NCI-H524 treated with DMSO at 0.1 percent for 48 hours (cell line): ENCODE measurements at regions not wholly inside any gene's neighbourhood (a gene's known extent, or its start where the extent isn't known, plus 50 kb on each side); places are given as distances from the start of the nearest gene placed in this dataset.

Source experiments
- DNase-seq: peaks from one replicate; lab custom pipeline; 2025; lab: John Stamatoyannopoulos, UW

DNA sequence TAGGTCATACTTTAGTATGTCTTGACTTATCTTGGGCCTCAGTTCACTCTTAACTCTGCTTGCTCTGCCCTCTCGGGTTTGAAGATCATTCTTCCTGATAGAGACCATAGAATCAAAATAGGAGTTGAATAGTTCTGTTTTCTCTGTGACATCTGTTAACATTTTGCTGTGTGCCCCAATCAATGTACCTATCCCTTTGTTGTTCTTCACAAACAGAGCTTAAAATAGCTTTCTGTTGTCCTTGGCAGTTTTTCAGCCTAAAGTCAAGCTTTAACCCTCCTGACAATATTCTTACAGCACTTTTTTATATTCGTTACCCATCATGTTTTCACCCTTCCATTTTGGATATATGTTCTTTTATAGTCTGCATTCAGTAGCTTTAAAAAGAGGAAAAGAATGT, 724.5 kb upstream of the FANCL start:
- DNase-seq: no peak

DNA sequence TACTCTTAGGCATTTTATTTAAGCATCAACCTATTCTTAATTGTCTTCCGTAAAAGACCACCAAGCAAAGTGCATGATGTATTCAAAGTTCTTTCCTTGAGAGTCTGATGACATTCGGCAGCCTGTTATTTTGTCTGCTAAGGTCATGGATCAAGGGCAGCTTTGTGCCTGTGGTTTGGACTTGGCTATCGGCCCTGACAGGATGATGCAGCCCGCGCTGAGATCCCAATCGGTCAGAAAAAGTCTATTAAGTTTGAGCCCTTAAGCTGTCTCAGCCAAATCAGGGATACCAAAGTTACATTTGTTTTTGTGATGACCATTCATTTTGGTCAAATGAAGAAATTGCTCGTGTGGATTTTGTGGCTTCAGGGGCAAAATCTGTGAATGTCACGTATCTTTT, 718.9 kb upstream of the FANCL start:
- no peak for DNase-seq

DNA sequence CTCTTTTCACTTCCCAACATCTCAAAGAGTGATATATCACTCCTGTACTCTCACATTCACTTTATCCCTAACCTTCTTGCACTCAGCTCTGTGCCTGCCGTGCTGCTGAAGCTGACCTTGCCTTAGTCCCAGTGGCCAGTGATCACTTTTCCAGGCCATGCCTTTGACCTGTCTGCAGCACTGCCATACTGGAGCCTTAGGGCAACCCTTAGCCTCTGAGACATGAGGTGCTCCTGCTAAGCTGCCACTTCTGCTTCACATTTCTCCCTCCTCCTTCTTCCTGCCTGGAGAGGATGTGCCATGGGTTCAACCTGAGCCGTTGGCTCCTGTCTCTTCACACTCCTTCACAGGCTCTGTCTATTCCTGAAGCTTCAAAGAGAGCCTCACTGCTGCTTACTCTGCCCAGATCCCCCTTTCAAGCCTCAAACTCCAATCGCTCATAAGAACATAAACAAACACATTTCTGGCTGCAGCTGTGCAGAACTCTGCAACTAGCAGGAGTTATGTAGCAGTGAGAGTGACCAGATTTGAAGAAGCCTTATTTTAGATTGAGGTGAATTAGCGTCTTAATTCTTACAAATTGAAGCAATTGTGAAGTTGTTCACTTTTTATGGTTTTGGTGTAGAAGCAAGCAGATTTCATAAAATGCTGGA, 716.2 kb upstream of the FANCL start:
- no peak for DNase-seq

DNA sequence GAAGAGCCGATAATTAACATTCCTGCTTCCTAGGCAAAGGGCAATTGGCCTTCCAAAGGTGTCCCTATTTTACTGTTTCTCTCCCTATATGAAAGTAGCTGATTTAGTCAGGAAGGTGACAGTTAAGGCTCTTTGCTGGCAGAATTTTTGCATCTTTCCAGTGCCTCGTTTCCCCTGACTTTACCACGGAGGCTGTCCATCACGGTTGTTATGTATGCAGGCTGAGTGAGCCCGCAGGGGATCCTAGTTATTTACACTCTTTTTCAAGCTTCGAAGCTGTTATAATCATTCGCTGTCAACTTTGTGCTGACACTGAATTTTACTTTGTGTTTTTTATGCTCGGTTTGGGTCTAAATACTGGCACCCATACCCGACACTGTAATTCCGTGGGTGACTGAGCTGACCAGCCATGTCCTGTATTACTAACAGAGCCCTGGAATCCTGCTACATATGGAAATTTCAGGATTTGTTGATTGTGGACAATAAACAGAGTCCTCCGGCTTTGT, 713.8 kb upstream of the FANCL start:
- DNase-seq: no peak

- no peak for DNase-seq
Measured at GRCh38 chr2:58951722-58952121, 710.6 kb upstream of the FANCL start.

- DNase-seq: no peak
Measured at GRCh38 chr2:58950795-58951462, 709.8 kb upstream of the FANCL start.

DNA sequence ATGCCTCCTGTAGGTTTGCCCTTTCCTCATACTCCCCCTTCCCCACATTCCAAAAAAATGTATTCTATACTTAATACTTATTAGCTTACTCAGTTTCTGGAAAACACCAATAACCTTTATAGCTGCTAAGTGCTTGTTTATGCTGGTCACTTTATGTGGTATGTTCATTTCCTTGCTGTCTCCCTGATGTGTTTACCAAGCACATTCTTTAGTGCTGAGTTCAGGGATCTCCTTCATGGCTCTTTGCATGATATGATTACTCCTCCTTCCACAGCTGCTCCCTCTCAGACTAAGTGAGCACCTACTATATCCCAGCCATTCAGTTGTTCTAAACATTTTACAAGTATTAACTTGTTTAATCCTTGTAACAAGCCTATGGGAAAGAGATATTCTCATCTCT, 698.3 kb upstream of the FANCL start:
- no peak for DNase-seq

DNA sequence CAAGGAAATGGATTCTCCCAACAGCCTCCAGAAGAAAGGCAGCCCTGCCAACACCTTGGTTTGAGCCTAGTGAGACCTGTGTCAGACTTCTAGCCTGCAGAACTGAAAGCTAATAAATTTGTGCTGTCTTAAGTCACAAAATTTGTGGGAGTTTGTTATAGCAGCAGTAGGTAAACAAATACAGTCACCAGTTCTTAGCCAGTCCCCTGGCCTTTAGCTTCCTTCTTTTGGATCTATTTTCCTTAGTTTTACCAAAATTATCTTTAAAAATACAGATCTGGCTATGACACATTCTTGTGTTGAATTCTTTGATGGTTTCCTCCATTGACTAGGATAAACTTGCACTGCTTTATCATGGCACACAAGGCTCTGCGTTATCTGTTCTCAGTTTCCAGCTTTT, 697.9 kb upstream of the FANCL start:
- no peak for DNase-seq

DNA sequence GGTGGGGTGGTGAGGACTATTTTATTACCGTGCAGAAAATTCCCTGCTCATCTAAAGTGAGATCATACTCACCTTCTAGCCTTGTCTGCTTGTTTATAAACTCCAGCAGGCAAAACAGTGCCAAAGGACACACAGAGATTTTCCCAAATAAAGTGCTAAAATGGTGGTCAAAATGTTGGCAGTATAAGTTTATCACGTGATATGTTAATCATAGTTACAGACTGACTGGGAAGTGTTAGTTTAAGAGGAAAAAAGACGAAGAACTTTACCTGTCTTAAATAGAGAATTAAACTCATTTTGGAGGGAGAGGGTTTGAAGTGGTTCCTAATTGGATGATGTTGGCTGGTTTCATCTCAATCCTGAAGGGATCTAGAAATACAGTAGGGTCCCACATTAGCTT, 691.7 kb upstream of the FANCL start:
- no peak for DNase-seq

- no peak for DNase-seq
Measured at GRCh38 chr2:58930537-58930936, 689.4 kb upstream of the FANCL start.

DNA sequence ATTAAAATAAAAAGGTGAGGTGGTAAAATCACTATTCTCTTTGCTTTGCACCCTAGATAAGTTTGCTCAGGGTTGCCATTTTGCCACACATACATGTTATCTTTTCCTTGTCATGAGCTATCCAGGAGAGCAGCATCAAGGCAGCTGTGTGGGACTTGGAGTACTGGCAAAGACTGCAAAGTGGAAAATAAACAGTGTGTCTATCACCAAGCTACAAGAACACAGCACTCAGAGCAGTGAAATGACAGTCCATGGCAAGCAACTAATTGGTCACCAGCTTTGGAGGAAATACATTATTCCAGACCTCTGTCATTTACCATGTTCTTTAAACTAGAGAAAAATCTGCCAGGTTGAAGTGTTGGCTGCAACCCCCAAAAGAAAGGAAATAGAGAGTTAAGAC, 687.8 kb upstream of the FANCL start:
- no peak for DNase-seq

DNA sequence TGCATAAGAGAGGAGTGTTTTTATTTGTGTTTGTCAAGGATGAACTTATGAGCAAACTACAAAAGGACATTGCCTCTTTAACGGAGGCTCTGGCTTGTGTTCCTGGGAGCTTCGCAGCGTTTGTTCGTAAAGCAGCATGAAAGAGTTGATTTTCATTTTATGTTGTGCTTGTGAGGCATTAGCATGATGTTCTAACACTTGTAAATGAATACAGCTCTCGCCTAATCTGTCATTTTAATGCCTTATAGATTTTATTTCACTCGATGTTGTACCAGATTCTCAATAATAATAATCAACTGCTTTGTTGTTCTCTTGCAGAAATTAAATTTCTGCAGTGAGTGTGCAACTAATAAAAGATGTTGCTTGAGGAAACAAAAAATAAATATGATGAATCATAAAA, 687.3 kb upstream of the FANCL start:
- DNase-seq: no peak

DNA sequence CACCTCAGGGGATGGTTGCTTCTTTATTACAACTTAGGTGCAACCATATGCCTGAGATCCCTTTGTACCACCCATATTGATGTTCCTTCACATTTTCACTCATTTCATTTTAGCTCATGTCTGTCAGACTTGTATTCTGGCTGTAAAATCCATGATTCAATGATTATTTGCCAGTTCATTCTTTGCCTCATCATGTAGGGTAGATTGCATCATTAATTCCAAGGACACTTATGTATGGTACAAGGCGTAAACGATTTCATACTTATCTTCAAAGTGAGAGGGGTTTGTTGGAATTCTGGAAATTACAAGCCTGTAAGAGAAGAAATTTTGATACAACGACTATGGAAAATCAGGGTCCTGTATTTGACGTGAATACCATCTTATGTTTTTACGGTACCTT, 685.0 kb upstream of the FANCL start:
- DNase-seq: no peak

DNA sequence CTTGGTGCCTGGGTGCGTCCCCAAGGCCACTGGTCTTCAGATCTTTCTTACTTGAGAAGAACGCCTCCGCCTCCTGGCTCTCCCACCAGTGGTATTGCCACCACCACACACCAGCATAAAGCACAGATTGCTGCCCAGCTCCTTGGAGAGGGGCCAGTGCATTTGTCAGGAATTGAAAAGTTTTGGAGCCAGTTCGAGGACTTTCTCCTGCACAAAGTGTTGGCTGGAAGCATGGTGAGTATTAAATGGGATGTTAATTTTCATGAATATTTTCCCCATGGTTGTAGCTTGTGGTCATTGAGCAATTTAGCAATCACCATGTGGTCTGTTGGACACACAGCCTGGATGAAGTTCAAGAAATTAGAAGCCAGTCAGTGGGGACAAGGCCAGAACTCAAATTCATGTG, 684.6 kb upstream of the FANCL start:
- no peak for DNase-seq

DNA sequence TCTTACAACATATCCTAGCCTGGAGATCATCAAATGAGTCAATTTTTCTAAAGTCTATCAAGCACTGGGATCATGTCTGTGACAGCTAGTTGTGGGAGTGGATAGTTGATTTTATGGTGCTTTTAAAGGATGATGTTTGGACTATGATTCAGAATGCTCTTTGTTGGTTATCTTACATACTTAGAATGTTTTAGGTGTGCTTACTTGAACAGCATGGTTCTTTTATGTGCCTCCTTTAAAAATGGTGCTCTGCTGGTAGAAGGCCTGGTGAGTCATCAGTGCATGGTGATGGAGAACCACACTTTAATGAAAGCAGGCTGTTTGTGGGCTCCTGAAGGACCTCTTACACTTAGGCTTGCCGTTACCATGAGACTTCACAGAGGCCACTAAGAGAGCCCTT, 682.7 kb upstream of the FANCL start:
- DNase-seq: no peak

DNA sequence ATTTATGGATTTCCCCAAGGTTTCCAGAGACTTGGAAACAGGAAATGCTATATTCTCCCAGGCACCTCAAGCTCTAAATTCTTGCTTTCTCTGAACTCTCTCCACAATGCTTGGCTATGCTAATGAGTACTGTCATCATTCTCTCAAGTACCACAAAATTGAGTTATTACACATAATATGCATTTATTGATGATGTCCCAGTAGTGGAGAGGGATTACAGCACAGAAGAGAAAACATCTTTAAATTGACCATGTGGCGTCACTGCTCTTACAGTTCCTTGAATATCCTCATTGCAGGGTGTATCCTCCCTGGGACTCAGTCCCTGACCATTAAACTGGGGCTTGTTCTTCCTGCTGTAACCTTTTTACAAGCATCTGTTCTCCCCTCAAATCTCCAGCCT, 681.1 kb upstream of the FANCL start:
- peak; percentile 17 for DNase-seq

DNA sequence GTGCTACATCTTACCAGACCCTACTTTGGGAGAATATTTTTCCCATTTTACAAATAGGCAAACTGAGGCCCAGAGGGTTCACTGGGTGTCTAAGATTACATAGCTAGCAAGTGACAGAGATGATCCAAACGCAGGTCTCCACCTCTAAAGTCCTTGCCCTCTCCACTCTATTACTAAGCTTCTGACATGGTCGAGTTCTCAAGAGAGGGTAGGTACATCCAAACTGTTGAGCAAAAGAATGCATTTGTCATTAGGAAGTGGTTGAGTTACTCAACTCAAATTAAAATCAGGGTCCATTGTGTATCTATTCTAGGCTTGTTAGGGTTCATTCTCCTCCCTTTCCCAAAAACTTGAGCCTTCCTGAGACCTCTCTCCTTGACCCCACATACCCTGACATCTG, 680.6 kb upstream of the FANCL start:
- DNase-seq: no peak

GRCh38 chr2:58920001-58920400, 678.9 kb upstream of the FANCL start:
- no peak for DNase-seq

GRCh38 chr2:58919316-58919715, 678.2 kb upstream of the FANCL start:
- no peak for DNase-seq

DNA sequence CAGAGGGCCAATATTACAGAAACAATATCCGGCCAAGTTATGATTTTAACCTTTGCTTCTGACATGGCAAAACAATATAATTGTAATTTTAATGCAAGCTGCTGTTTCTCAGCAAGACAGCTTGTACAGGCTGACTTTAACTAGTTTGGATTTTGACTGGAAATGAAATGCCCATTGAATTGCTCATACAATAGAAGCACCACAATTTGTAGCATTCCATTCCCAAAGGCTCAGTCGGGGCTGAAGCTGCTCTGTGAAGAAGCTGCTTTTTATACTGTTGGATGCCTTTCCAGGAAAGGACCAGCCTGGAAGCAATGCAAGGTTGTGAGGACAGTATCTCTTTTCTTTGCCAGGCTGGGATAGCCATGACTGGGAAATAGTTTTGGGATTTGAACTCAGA, 677.0 kb upstream of the FANCL start:
- DNase-seq: no peak

DNA sequence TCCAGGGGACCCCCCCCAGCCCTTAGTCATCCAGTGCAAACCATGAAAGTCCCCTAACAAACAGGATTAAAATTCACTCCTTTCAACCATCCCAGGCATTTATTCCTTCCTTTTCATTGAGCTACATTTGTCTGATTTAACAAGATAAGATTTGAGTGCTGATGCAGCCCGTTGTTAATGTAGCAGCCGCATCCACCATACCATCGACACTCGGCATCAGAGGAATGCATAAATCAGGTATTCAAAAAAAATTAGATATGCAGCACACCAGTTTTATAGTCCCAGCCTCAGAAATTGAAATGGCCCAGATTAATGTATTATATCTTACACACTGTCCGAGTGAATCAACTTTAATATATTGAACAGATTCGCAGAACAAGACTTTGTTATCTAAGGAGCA, 676.5 kb upstream of the FANCL start:
- DNase-seq: no peak

DNA sequence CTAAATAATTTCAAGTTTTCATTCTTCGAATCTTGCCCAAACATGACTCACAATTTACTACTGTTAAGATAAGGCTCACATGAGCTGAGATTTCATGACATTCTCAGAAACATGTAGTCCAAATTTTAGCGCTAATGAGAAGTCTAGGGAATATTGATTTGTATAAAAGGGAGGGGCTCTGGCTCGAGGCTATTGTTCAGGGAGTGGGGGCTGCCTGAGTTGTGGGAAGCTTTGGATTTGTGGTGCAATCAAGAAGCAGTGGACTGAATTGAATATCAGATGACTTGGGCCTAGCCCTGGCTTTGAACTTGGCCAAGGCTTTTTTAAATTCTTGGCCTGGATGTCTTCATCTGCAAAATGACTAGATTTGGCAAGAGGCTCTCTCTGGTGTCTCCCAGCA, 674.9 kb upstream of the FANCL start:
- no peak for DNase-seq

DNA sequence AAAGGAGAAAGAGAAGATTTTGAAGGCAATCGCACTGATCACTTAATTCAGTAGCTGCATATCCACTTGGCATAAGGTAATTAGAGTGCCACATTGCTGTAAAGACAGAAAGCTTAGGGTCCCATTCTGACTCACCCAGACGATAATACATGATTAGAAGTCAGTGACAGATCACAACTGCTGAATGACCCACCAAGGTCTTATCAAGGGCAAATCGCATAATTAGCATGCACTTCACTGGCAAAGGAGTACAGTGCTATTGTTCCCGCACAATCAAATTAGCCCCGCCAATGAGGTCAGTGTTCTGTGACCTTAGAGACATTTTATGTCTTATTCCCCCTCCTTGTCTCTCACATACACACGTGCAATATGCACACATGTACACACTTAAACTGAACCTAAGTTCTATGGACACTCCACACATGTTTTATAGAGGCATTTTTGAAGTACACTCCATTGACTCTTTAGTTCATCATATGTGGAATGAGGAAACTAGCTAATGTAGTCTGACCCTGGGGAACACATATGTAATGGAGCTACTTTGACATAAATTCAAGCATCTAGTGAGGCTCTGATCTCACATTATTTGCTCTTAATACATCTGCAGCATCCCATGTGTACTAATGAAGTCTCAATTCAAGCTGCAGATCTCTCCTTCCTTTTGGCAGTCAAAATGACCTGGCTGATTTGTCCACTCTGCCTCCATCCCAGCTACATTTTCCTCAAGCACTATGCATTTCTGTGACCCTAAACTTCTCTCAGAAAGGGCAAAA, 673.8 kb upstream of the FANCL start:
- no peak for DNase-seq
